ENCODE measurements at regions not wholly inside any gene's neighbourhood (a gene's known extent, or its start where the extent isn't known, plus 50 kb on each side); places are given as distances from the start of the nearest gene placed in this dataset.

GRCh38 chr3:18633002-18633401 is 207.9 kb upstream of the SATB1 start:
- no peak for TF ChIP-seq HMGN3 (IDR thresholded peaks at IDR 0.05; ENCODE audit: borderline replicate concordance, extremely low read depth, insufficient read length, low read depth, low read length)
- TF ChIP-seq FOXK1 (CRISPR knock-in tag; IDR thresholded peaks at IDR 0.05; ENCODE audit: borderline replicate concordance), result no peak
- TF ChIP-seq LARP7 (IDR thresholded peaks at IDR 0.05), result no peak
- TF ChIP-seq POLR2A (conservative IDR thresholded peaks at IDR 0.05), result no peak
- TF ChIP-seq, protein P1, sequence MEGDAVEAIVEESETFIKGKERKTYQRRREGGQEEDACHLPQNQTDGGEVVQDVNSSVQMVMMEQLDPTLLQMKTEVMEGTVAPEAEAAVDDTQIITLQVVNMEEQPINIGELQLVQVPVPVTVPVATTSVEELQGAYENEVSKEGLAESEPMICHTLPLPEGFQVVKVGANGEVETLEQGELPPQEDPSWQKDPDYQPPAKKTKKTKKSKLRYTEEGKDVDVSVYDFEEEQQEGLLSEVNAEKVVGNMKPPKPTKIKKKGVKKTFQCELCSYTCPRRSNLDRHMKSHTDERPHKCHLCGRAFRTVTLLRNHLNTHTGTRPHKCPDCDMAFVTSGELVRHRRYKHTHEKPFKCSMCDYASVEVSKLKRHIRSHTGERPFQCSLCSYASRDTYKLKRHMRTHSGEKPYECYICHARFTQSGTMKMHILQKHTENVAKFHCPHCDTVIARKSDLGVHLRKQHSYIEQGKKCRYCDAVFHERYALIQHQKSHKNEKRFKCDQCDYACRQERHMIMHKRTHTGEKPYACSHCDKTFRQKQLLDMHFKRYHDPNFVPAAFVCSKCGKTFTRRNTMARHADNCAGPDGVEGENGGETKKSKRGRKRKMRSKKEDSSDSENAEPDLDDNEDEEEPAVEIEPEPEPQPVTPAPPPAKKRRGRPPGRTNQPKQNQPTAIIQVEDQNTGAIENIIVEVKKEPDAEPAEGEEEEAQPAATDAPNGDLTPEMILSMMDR (IDR thresholded peaks at IDR 0.05 in 2 of 3, conservative IDR thresholded peaks at IDR 0.05 in 1 of 3; ENCODE audit: insufficient read depth in 2 of 3, low read depth in 1 of 3, low read length in 3 of 3), result no peak
- TF ChIP-seq, protein P2, sequence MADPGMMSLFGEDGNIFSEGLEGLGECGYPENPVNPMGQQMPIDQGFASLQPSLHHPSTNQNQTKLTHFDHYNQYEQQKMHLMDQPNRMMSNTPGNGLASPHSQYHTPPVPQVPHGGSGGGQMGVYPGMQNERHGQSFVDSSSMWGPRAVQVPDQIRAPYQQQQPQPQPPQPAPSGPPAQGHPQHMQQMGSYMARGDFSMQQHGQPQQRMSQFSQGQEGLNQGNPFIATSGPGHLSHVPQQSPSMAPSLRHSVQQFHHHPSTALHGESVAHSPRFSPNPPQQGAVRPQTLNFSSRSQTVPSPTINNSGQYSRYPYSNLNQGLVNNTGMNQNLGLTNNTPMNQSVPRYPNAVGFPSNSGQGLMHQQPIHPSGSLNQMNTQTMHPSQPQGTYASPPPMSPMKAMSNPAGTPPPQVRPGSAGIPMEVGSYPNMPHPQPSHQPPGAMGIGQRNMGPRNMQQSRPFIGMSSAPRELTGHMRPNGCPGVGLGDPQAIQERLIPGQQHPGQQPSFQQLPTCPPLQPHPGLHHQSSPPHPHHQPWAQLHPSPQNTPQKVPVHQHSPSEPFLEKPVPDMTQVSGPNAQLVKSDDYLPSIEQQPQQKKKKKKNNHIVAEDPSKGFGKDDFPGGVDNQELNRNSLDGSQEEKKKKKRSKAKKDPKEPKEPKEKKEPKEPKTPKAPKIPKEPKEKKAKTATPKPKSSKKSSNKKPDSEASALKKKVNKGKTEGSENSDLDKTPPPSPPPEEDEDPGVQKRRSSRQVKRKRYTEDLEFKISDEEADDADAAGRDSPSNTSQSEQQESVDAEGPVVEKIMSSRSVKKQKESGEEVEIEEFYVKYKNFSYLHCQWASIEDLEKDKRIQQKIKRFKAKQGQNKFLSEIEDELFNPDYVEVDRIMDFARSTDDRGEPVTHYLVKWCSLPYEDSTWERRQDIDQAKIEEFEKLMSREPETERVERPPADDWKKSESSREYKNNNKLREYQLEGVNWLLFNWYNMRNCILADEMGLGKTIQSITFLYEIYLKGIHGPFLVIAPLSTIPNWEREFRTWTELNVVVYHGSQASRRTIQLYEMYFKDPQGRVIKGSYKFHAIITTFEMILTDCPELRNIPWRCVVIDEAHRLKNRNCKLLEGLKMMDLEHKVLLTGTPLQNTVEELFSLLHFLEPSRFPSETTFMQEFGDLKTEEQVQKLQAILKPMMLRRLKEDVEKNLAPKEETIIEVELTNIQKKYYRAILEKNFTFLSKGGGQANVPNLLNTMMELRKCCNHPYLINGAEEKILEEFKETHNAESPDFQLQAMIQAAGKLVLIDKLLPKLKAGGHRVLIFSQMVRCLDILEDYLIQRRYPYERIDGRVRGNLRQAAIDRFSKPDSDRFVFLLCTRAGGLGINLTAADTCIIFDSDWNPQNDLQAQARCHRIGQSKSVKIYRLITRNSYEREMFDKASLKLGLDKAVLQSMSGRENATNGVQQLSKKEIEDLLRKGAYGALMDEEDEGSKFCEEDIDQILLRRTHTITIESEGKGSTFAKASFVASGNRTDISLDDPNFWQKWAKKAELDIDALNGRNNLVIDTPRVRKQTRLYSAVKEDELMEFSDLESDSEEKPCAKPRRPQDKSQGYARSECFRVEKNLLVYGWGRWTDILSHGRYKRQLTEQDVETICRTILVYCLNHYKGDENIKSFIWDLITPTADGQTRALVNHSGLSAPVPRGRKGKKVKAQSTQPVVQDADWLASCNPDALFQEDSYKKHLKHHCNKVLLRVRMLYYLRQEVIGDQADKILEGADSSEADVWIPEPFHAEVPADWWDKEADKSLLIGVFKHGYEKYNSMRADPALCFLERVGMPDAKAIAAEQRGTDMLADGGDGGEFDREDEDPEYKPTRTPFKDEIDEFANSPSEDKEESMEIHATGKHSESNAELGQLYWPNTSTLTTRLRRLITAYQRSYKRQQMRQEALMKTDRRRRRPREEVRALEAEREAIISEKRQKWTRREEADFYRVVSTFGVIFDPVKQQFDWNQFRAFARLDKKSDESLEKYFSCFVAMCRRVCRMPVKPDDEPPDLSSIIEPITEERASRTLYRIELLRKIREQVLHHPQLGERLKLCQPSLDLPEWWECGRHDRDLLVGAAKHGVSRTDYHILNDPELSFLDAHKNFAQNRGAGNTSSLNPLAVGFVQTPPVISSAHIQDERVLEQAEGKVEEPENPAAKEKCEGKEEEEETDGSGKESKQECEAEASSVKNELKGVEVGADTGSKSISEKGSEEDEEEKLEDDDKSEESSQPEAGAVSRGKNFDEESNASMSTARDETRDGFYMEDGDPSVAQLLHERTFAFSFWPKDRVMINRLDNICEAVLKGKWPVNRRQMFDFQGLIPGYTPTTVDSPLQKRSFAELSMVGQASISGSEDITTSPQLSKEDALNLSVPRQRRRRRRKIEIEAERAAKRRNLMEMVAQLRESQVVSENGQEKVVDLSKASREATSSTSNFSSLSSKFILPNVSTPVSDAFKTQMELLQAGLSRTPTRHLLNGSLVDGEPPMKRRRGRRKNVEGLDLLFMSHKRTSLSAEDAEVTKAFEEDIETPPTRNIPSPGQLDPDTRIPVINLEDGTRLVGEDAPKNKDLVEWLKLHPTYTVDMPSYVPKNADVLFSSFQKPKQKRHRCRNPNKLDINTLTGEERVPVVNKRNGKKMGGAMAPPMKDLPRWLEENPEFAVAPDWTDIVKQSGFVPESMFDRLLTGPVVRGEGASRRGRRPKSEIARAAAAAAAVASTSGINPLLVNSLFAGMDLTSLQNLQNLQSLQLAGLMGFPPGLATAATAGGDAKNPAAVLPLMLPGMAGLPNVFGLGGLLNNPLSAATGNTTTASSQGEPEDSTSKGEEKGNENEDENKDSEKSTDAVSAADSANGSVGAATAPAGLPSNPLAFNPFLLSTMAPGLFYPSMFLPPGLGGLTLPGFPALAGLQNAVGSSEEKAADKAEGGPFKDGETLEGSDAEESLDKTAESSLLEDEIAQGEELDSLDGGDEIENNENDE (IDR thresholded peaks at IDR 0.05; ENCODE audit: low read depth, low read length), result no peak
- TF ChIP-seq E2F3 (CRISPR knock-in tag; IDR thresholded peaks at IDR 0.05), result no peak
- no peak for TF ChIP-seq POLR2AphosphoS5 (IDR thresholded peaks at IDR 0.05; ENCODE audit: control insufficient read depth, insufficient read depth, low read depth, low read length)

Data from K562 (cell line).